Fibroblast of lung (primary cell): ENCODE measurements at regions not wholly inside any gene's neighbourhood (a gene's known extent, or its start where the extent isn't known, plus 50 kb on each side); places are given as distances from the start of the nearest gene placed in this dataset.
"Not testable (repeated sequence)": the region's sequence is repeated elsewhere in the genome, so short reads cannot be mapped to it uniquely, and the experiment has no call there.

Experiments used
- DNase-seq, 2 donors: peaks; one replicate each; pipeline versions ENCODE4 v3.0.0 to v3.0.0-alpha.2; 2010; ENCODE audit warnings: low read depth in 2 of 2
- H2AFZ ChIP-seq: 2 replicates; pipeline ENCODE4 v1.5.1; 2012; ENCODE audit warnings: low read length, control low read depth, inconsistent platforms
- H3K27ac ChIP-seq: 2 replicates; pipeline ENCODE4 v1.5.1; 2011; ENCODE audit warnings: low read length, control low read depth; ENCODE audit not compliant: insufficient read depth
- H3K27me3 ChIP-seq: 2 replicates; pipeline ENCODE4 v1.5.1; 2011; ENCODE audit warnings: mild to moderate bottlenecking, low read length; ENCODE audit not compliant: control insufficient read depth, insufficient read depth
- H3K36me3 ChIP-seq: 2 replicates; pipeline ENCODE4 v1.5.1; 2011; ENCODE audit warnings: low read length; ENCODE audit not compliant: control insufficient read depth, insufficient read depth
- H3K4me1 ChIP-seq: 2 replicates; pipeline ENCODE4 v1.5.1; 2011; ENCODE audit warnings: low read length; ENCODE audit not compliant: control insufficient read depth, insufficient read depth; ENCODE audit errors: extremely low read depth
- H3K4me2 ChIP-seq: 2 replicates; pipeline ENCODE4 v1.5.1; 2011; ENCODE audit warnings: low read length, control low read depth; ENCODE audit not compliant: insufficient read depth; ENCODE audit errors: extremely low read depth
- H3K4me3 ChIP-seq, 4 experiments: fragments of 200-600 bp in 1 of 4; sonication (generic) in 1 of 4; replicated peaks in 1 of 4; 2 replicates each; pipeline ENCODE4 v1.5.1; 2011 to 2016; ENCODE audit warnings: low read length in 4 of 4, low read depth in 3 of 4, mild to moderate bottlenecking in 3 of 4, control low read depth in 2 of 4, inconsistent platforms in 1 of 4, mixed read lengths in 1 of 4; ENCODE audit not compliant: insufficient read depth in 1 of 4; ENCODE audit errors: control extremely low read depth in 1 of 4
- H3K79me2 ChIP-seq: 2 replicates; pipeline ENCODE4 v1.5.1; 2012; ENCODE audit warnings: mild to moderate bottlenecking, low read length, inconsistent platforms; ENCODE audit not compliant: control insufficient read depth, insufficient read depth
- H3K9ac ChIP-seq: 2 replicates; pipeline ENCODE4 v1.5.1; 2011; ENCODE audit warnings: mild to moderate bottlenecking, low read length, control low read depth; ENCODE audit not compliant: insufficient read depth
- H3K9me3 ChIP-seq: 2 replicates; pipeline ENCODE4 v1.5.1; 2012; ENCODE audit warnings: low read depth, low read length; ENCODE audit not compliant: control insufficient read depth, insufficient read depth
- H4K20me1 ChIP-seq: 2 replicates; pipeline ENCODE4 v1.5.1; 2011; ENCODE audit warnings: low read length; ENCODE audit not compliant: control insufficient read depth, insufficient read depth; ENCODE audit errors: extremely low read depth
- CTCF ChIP-seq, 2 donors: IDR thresholded peaks in 1 of 2; conservative IDR thresholded peaks in 1 of 2; 1 replicate in 1 of 2; 2 replicates in 1 of 2; pipeline ENCODE4 v1.5.1; 2011 to 2012; ENCODE audit warnings: low read length in 2 of 2, control low read depth in 1 of 2, inconsistent platforms in 1 of 2, low read depth in 1 of 2, mild to moderate bottlenecking in 1 of 2
- EZH2 ChIP-seq: IDR thresholded peaks from 2 replicates; pipeline ENCODE4 v1.5.1; 2012; ENCODE audit warnings: low read length, control low read depth, mild to moderate bottlenecking; ENCODE audit errors: missing control alignments

DNA sequence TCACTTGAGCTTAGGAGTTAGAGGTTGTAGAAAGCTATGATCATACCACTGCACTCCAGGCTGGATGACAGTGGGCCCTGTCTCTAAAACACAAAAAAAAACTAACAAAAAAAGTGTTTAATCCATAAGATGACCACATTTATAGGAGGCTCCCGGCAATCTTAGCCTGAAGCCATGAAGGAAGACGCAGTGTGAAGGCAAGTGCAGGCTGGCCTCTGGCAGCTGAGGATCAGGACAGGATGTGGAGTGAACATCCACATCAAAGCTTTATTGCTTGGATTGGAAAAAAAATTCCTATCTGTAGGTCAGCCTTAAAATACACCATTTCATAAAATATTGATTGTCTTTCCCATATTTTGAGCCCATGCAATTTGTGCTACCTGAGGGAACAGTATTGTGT is 115.9 kb upstream of the SIMC1 start:
- not testable (repeated sequence) for H3K9ac ChIP-seq, H4K20me1 ChIP-seq

DNA sequence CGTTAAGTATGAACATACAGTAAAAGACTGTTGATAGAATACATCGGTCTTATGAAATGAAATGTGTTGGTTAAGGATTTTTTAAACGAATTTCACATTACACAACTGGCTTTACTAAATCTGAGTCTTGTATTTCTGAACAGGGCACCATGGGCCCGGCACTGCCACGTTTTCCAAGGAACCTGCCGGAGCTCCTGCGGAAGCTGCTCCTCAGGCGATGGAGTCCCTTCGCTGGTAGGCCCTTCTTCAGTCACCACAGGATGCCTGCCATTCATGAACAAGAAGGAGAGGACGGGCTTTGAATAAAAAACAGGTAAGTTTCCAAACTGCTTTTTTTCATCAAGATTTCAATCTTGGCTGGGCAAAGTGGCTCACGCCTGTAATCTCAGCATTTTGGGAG is 114.1 kb upstream of the SIMC1 start:
- H3K9me3 ChIP-seq, H3K27ac ChIP-seq, H3K36me3 ChIP-seq, H3K9ac ChIP-seq, H3K4me1 ChIP-seq, H3K79me2 ChIP-seq, DNase-seq, H3K4me3 ChIP-seq, H4K20me1 ChIP-seq, H2AFZ ChIP-seq, H3K4me2 ChIP-seq, H3K27me3 ChIP-seq: not testable (repeated sequence)

More for the DNA sequence above, 115.9 kb upstream of the SIMC1 start:
- not testable (repeated sequence) for H3K4me2 ChIP-seq, H3K4me3 ChIP-seq, DNase-seq, H3K27ac ChIP-seq, H3K27me3 ChIP-seq, H3K4me1 ChIP-seq, H3K9me3 ChIP-seq, H2AFZ ChIP-seq, H3K79me2 ChIP-seq, H3K36me3 ChIP-seq

GRCh38 chr5:176131771-176132170 is 106.5 kb upstream of the SIMC1 start:
- no peaks in the 10 kb centered on the region for H3K9me3 ChIP-seq

More at GRCh38 chr5:176131771-176132170, 106.5 kb upstream of the SIMC1 start:
- H4K20me1 ChIP-seq = no peaks in the 10 kb centered on the region
- peaks cover 12% of the 10 kb centered on the region for H3K27me3 ChIP-seq
- DNase-seq = no peak
- H3K9ac ChIP-seq = no peak overlapping the region
- no peak overlapping the region for H3K27ac ChIP-seq
- TF ChIP-seq CTCF (conservative IDR thresholded peaks at IDR 0.05 in 1 of 2, IDR thresholded peaks at IDR 0.05 in 1 of 2; ENCODE audit: low read depth in 1 of 2, low read length in 2 of 2) = no peak
- no peak for TF ChIP-seq EZH2
- H3K4me2 ChIP-seq = no peak overlapping the region
- no peaks in the 10 kb centered on the region for H3K79me2 ChIP-seq
- no peak overlapping the region for H2AFZ ChIP-seq
- no peaks in the 10 kb centered on the region for H3K4me1 ChIP-seq
- H3K36me3 ChIP-seq = no peaks in the 10 kb centered on the region
- H3K4me3 ChIP-seq = no peak overlapping the region
